SK-N-SH treated with all-trans-retinoic acid at 6 μM for 48 hours (cell line): ENCODE measurements at regions not wholly inside any gene's neighbourhood (a gene's known extent, or its start where the extent isn't known, plus 50 kb on each side); places are given as distances from the start of the nearest gene placed in this dataset.

Experiments used
- ATAC-seq: fragments of 200-7000 bp; cut with Tn5 transposase; 3 replicates; pipeline ENCODE4 v1.9.1; 2020; ENCODE audit warnings: mild to moderate bottlenecking, moderate library complexity
- ARNTL ChIP-seq: fragments of 450-650 bp; formaldehyde crosslinking; IDR thresholded peaks from 2 replicates; pipeline ENCODE4 v1.5.0; 2020; ENCODE audit warnings: low read depth, mild to moderate bottlenecking, moderate library complexity, borderline replicate concordance
- CREB5 ChIP-seq: fragments of 250-450 bp; sonication (Bioruptor Pico); IDR thresholded peaks from 2 replicates; pipeline ENCODE4 v1.5.1; 2020; ENCODE audit warnings: low read depth, mild to moderate bottlenecking, moderate library complexity
- CSDC2 ChIP-seq: fragments of 250-450 bp; sonication (Bioruptor Pico); IDR thresholded peaks from 2 replicates; pipeline ENCODE4 v1.5.0; 2020; ENCODE audit warnings: mild to moderate bottlenecking, moderate library complexity
- CSRNP3 ChIP-seq: fragments of 250-450 bp; sonication (Bioruptor Pico); IDR thresholded peaks from 2 replicates; pipeline ENCODE4 v1.5.1; 2021; ENCODE audit warnings: mild to moderate bottlenecking, moderate library complexity
- ESRRG ChIP-seq: fragments of 250-450 bp; sonication (Bioruptor Pico); IDR thresholded peaks from 2 replicates; pipeline ENCODE4 v1.6.1; 2021; ENCODE audit warnings: mild to moderate bottlenecking
- ISL1 ChIP-seq: fragments of 250-450 bp; sonication (Bioruptor Pico); IDR thresholded peaks from 2 replicates; pipeline ENCODE4 v2.1.2; 2022; ENCODE audit warnings: mild to moderate bottlenecking, moderate library complexity
- OSR1 ChIP-seq: fragments of 250-450 bp; sonication (Bioruptor Pico); IDR thresholded peaks from 2 replicates; pipeline ENCODE4 v1.8.0; 2022; ENCODE audit warnings: moderate library complexity, mild to moderate bottlenecking, inconsistent platforms
- PATZ1 ChIP-seq: fragments of 250-450 bp; sonication (Bioruptor Pico); IDR thresholded peaks from 2 replicates; pipeline ENCODE4 v1.8.0; 2020; ENCODE audit warnings: mild to moderate bottlenecking, moderate library complexity, borderline replicate concordance
- POU6F1 ChIP-seq: fragments of 250-450 bp; sonication (Bioruptor Pico); IDR thresholded peaks from 2 replicates; pipeline ENCODE4 v1.8.0; 2021; ENCODE audit warnings: low read depth, mild to moderate bottlenecking, moderate library complexity, borderline replicate concordance
- RARB ChIP-seq: fragments of 250-450 bp; sonication (Bioruptor Pico); IDR thresholded peaks from 2 replicates; pipeline ENCODE4 v1.8.0; 2021; ENCODE audit warnings: mild to moderate bottlenecking, moderate library complexity
- SNAI2 ChIP-seq: fragments of 250-450 bp; sonication (Bioruptor Pico); IDR thresholded peaks from 2 replicates; pipeline ENCODE4 v1.5.0; 2020; ENCODE audit warnings: mild to moderate bottlenecking, moderate library complexity
- TCF4 ChIP-seq: fragments of 250-450 bp; sonication (Bioruptor Pico); IDR thresholded peaks from 2 replicates; pipeline ENCODE4 v1.8.0; 2021; ENCODE audit warnings: mild to moderate bottlenecking, moderate library complexity, borderline replicate concordance
- TOX ChIP-seq: fragments of 250-450 bp; sonication (Bioruptor Pico); IDR thresholded peaks from 2 replicates; pipeline ENCODE4 v1.8.0; 2021; ENCODE audit warnings: mild to moderate bottlenecking, moderate library complexity, borderline replicate concordance
- TSHZ2 ChIP-seq: fragments of 250-450 bp; sonication (Bioruptor Pico); IDR thresholded peaks from 2 replicates; pipeline ENCODE4 v1.5.0; 2020; ENCODE audit warnings: mild to moderate bottlenecking, moderate library complexity
- ZFP3 ChIP-seq: fragments of 250-450 bp; sonication (Bioruptor Pico); IDR thresholded peaks from 2 replicates; pipeline ENCODE4 v1.5.0; 2020; ENCODE audit warnings: mild to moderate bottlenecking, moderate library complexity
- ZFP30 ChIP-seq: fragments of 450-650 bp; formaldehyde crosslinking; IDR thresholded peaks from 2 replicates; pipeline ENCODE4 v1.5.0; 2022; ENCODE audit warnings: mild to moderate bottlenecking, moderate library complexity
- ZNF565 ChIP-seq: fragments of 450-650 bp; formaldehyde crosslinking; conservative IDR thresholded peaks from 2 replicates; pipeline ENCODE4 v1.5.0; 2020; ENCODE audit warnings: low read depth, mild to moderate bottlenecking, moderate library complexity
- ZNF70 ChIP-seq: fragments of 450-650 bp; formaldehyde crosslinking; IDR thresholded peaks from 2 replicates; pipeline ENCODE4 v1.5.0; 2020; ENCODE audit warnings: mild to moderate bottlenecking, moderate library complexity

GRCh38 chr4:181323061-181323460 lies 920.1 kb upstream of the TENM3 start (continued):
- no peak for TF ChIP-seq PATZ1 (CRISPR knock-in tag)

GRCh38 chr4:181330654-181331201 lies 912.5 kb upstream of the TENM3 start:
- no peak for ATAC-seq

GRCh38 chr4:181331214-181331613 lies 912.0 kb upstream of the TENM3 start:
- TF ChIP-seq CREB5 (CRISPR knock-in tag) (no peak), TOX (CRISPR knock-in tag) (no peak), TCF4 (CRISPR knock-in tag) (no peak), CSRNP3 (CRISPR knock-in tag) (no peak), ZNF70 (no peak), ZFP3 (CRISPR knock-in tag) (no peak), POU6F1 (no peak), ZNF565 (CRISPR knock-in tag) (no peak), CSDC2 (no peak), TSHZ2 (no peak), OSR1 (no peak), ZFP30 (CRISPR knock-in tag) (no peak)
- no peak for ATAC-seq

More at GRCh38 chr4:181330654-181331201, 912.5 kb upstream of the TENM3 start:
- no peak for TF ChIP-seq SNAI2 (CRISPR knock-in tag)
- no peak for TF ChIP-seq ZFP30 (CRISPR knock-in tag)
- TF ChIP-seq ISL1 (CRISPR knock-in tag): no peak
- no peak for TF ChIP-seq TOX (CRISPR knock-in tag)

- no peak for TF ChIP-seq CSRNP3 (CRISPR knock-in tag)
- no peak for TF ChIP-seq ARNTL
- no peak for TF ChIP-seq ZNF565 (CRISPR knock-in tag)
- TF ChIP-seq RARB (CRISPR knock-in tag): no peak
- TF ChIP-seq PATZ1 (CRISPR knock-in tag): no peak
- no peak for TF ChIP-seq ZFP3 (CRISPR knock-in tag)
- TF ChIP-seq TSHZ2: no peak
- no peak for TF ChIP-seq TCF4 (CRISPR knock-in tag)
- TF ChIP-seq ESRRG: no peak
- no peak for TF ChIP-seq OSR1
- no peak for TF ChIP-seq CSDC2
- no peak for TF ChIP-seq SNAI2 (CRISPR knock-in tag)
- no peak for ATAC-seq
Observed at GRCh38 chr4:181345931-181346330, 897.3 kb upstream of the TENM3 start.
